ENCODE measurements at regions not wholly inside any gene's neighbourhood (a gene's known extent, or its start where the extent isn't known, plus 50 kb on each side); places are given as distances from the start of the nearest gene placed in this dataset.

- TF ChIP-seq, protein P1, sequence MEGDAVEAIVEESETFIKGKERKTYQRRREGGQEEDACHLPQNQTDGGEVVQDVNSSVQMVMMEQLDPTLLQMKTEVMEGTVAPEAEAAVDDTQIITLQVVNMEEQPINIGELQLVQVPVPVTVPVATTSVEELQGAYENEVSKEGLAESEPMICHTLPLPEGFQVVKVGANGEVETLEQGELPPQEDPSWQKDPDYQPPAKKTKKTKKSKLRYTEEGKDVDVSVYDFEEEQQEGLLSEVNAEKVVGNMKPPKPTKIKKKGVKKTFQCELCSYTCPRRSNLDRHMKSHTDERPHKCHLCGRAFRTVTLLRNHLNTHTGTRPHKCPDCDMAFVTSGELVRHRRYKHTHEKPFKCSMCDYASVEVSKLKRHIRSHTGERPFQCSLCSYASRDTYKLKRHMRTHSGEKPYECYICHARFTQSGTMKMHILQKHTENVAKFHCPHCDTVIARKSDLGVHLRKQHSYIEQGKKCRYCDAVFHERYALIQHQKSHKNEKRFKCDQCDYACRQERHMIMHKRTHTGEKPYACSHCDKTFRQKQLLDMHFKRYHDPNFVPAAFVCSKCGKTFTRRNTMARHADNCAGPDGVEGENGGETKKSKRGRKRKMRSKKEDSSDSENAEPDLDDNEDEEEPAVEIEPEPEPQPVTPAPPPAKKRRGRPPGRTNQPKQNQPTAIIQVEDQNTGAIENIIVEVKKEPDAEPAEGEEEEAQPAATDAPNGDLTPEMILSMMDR (conservative IDR thresholded peaks at IDR 0.05 in 1 of 2, IDR thresholded peaks at IDR 0.05 in 1 of 2; ENCODE audit: low read depth in 1 of 2, low read length in 2 of 2): no peak
- TF ChIP-seq EZH2 (IDR thresholded peaks at IDR 0.05; ENCODE audit: low read length, missing control alignments): no peak
Measured at GRCh38 chr9:18353473-18353872, 120.5 kb upstream of the ADAMTSL1 start.
